Effector memory CD8-positive, alpha-beta T cell (primary cell): ENCODE measurements at regions not wholly inside any gene's neighbourhood (a gene's known extent, or its start where the extent isn't known, plus 50 kb on each side); places are given as distances from the start of the nearest gene placed in this dataset.

Experiments used
- ATAC-seq: fragments of 150-1000 bp; cut with Tn5 transposase; replicated peaks from 2 replicates; pipeline ENCODE4 v1.10.0; 2021; ENCODE audit warnings: mild to moderate bottlenecking, moderate library complexity
- DNase-seq, 3 experiments: peaks; one replicate each; pipeline ENCODE4 v3.0.0; 2021
- H3K27ac Mint-ChIP-seq, 2 donors: one replicate each; pipeline ENCODE4 v1.8.0; 2022; ENCODE audit warnings: mild to moderate bottlenecking in 2 of 2, mixed read lengths in 2 of 2, moderate library complexity in 2 of 2
- H3K27me3 Mint-ChIP-seq, 2 donors: one replicate each; pipeline ENCODE4 v1.8.0; 2022; ENCODE audit warnings: mixed read lengths in 2 of 2
- H3K36me3 Mint-ChIP-seq: one replicate; pipeline ENCODE4 v1.8.0; 2022; ENCODE audit warnings: mild to moderate bottlenecking, moderate library complexity, mixed read lengths; ENCODE audit not compliant: insufficient read depth
- H3K4me1 Mint-ChIP-seq, 2 donors: one replicate each; pipeline ENCODE4 v1.8.0; 2022; ENCODE audit warnings: low read depth in 2 of 2, mixed read lengths in 2 of 2
- H3K4me3 Mint-ChIP-seq, 2 donors: one replicate each; pipeline ENCODE4 v1.8.0; 2022; ENCODE audit warnings: mild to moderate bottlenecking in 2 of 2, mixed read lengths in 2 of 2, moderate library complexity in 2 of 2
- H3K9me3 Mint-ChIP-seq, 2 donors: one replicate each; pipeline ENCODE4 v1.8.0; 2022; ENCODE audit warnings: mixed read lengths in 2 of 2

- H3K36me3 Mint-ChIP-seq = no peaks in the 10 kb centered on the region
- H3K27me3 Mint-ChIP-seq = peaks cover 11 to 38% of the 10 kb centered on the region in 2 donors
- peaks cover 0 to 4% of the 10 kb centered on the region in 2 donors for H3K9me3 Mint-ChIP-seq
- no peaks in the 10 kb centered on the region for H3K4me1 Mint-ChIP-seq
- ATAC-seq (no peak), DNase-seq (no peak)
- H3K4me3 Mint-ChIP-seq = no peak overlapping the region
- H3K27ac Mint-ChIP-seq = no peak overlapping the region
These were observed 166.8 kb upstream of the FOXQ1 start for GRCh38 chr6:1144842-1145767.

- no peak overlapping the region for H3K4me3 Mint-ChIP-seq
- H3K27me3 Mint-ChIP-seq = peaks cover 10 to 29% of the 10 kb centered on the region in 2 donors
- no peaks in the 10 kb centered on the region for H3K36me3 Mint-ChIP-seq
- no peaks in the 10 kb centered on the region for H3K4me1 Mint-ChIP-seq
- ATAC-seq (no peak), DNase-seq (no peak)
- peaks cover 0 to 4% of the 10 kb centered on the region in 2 donors for H3K9me3 Mint-ChIP-seq
- no peak overlapping the region for H3K27ac Mint-ChIP-seq
These were observed 168.2 kb upstream of the FOXQ1 start for GRCh38 chr6:1143655-1144054.

GRCh38 chr6:1139155-1139890 lies 172.6 kb upstream of the FOXQ1 start:
- H3K36me3 Mint-ChIP-seq = no peaks in the 10 kb centered on the region
- no peaks in the 10 kb centered on the region for H3K9me3 Mint-ChIP-seq
- DNase-seq (no peak), ATAC-seq (no peak)
- H3K27me3 Mint-ChIP-seq = peaks cover 0 to 6% of the 10 kb centered on the region in 2 donors
- H3K4me3 Mint-ChIP-seq = no peak overlapping the region
- no peaks in the 10 kb centered on the region for H3K4me1 Mint-ChIP-seq
- H3K27ac Mint-ChIP-seq = no peak overlapping the region

GRCh38 chr6:1137849-1138248 lies 174.0 kb upstream of the FOXQ1 start:
- Mint-ChIP-seq H3K27me3 (peaks cover under 1 to 9% of the 10 kb centered on the region in 2 donors), H3K36me3 (no peaks in the 10 kb centered on the region), H3K4me3 (no peak overlapping the region), H3K9me3 (no peaks in the 10 kb centered on the region), H3K27ac (no peak overlapping the region), H3K4me1 (no peaks in the 10 kb centered on the region)
- no peak for DNase-seq
- ATAC-seq = no peak

- Mint-ChIP-seq H3K4me3 (no peak overlapping the region), H3K27me3 (peaks cover 10 to 18% of the 10 kb centered on the region in 2 donors), H3K27ac (no peak overlapping the region), H3K36me3 (no peaks in the 10 kb centered on the region), H3K9me3 (no peaks in the 10 kb centered on the region), H3K4me1 (no peaks in the 10 kb centered on the region)
- DNase-seq (no peak), ATAC-seq (no peak)
These were observed 175.1 kb upstream of the FOXQ1 start for GRCh38 chr6:1136827-1137226.

- Mint-ChIP-seq H3K27ac (no peak overlapping the region), H3K9me3 (no peaks in the 10 kb centered on the region), H3K27me3 (peaks cover 12 to 22% of the 10 kb centered on the region in 2 donors), H3K4me1 (no peaks in the 10 kb centered on the region), H3K4me3 (no peak overlapping the region), H3K36me3 (no peaks in the 10 kb centered on the region)
- ATAC-seq (no peak), DNase-seq (no peak)
These were observed 175.5 kb upstream of the FOXQ1 start for GRCh38 chr6:1136415-1136774.

- H3K27me3 Mint-ChIP-seq = peaks cover 12 to 25% of the 10 kb centered on the region in 2 donors
- H3K36me3 Mint-ChIP-seq = no peaks in the 10 kb centered on the region
- no peak for DNase-seq
- no peak overlapping the region for H3K27ac Mint-ChIP-seq
- H3K4me1 Mint-ChIP-seq = no peaks in the 10 kb centered on the region
- no peak overlapping the region for H3K4me3 Mint-ChIP-seq
- no peaks in the 10 kb centered on the region for H3K9me3 Mint-ChIP-seq
- ATAC-seq = no peak
These were observed 176.0 kb upstream of the FOXQ1 start for GRCh38 chr6:1135726-1136414.

- peaks cover 3 to 5% of the 10 kb centered on the region in 2 donors for H3K4me1 Mint-ChIP-seq
- no peak for ATAC-seq
- H3K27ac Mint-ChIP-seq = no peak overlapping the region
- DNase-seq = no peak
- H3K9me3 Mint-ChIP-seq = peaks cover 0 to 2% of the 10 kb centered on the region in 2 donors
- peaks cover 12 to 32% of the 10 kb centered on the region in 2 donors for H3K27me3 Mint-ChIP-seq
- H3K4me3 Mint-ChIP-seq = no peak overlapping the region
- no peaks in the 10 kb centered on the region for H3K36me3 Mint-ChIP-seq
These were observed 180.4 kb upstream of the FOXQ1 start for GRCh38 chr6:1131285-1132079.

- Mint-ChIP-seq H3K4me1 (peaks cover 3 to 5% of the 10 kb centered on the region in 2 donors), H3K9me3 (peaks cover 0 to 2% of the 10 kb centered on the region in 2 donors)
- ATAC-seq = no peak
These were observed 181.2 kb upstream of the FOXQ1 start for GRCh38 chr6:1130709-1131108.

GRCh38 chr6:1129131-1129530 lies 182.8 kb upstream of the FOXQ1 start:
- Mint-ChIP-seq H3K4me1 (peaks cover 3 to 5% of the 10 kb centered on the region in 2 donors), H3K9me3 (peaks cover 0 to 2% of the 10 kb centered on the region in 2 donors), H3K27me3 (peaks cover 27 to 38% of the 10 kb centered on the region in 2 donors), H3K27ac (no peak overlapping the region), H3K4me3 (no peak overlapping the region), H3K36me3 (no peaks in the 10 kb centered on the region)
- ATAC-seq (no peak), DNase-seq (no peak)

More at GRCh38 chr6:1130709-1131108, 181.2 kb upstream of the FOXQ1 start:
- Mint-ChIP-seq H3K27me3 (peaks cover 12 to 36% of the 10 kb centered on the region in 2 donors), H3K4me3 (no peak overlapping the region), H3K36me3 (no peaks in the 10 kb centered on the region), H3K27ac (no peak overlapping the region)
- no peak for DNase-seq

GRCh38 chr6:1127597-1128288 lies 184.2 kb upstream of the FOXQ1 start:
- DNase-seq (no peak), ATAC-seq (no peak)
- Mint-ChIP-seq H3K36me3 (no peaks in the 10 kb centered on the region), H3K9me3 (peaks cover 0 to 2% of the 10 kb centered on the region in 2 donors), H3K27me3 (peaks cover 38 to 45% of the 10 kb centered on the region in 2 donors), H3K4me1 (peaks cover 3 to 5% of the 10 kb centered on the region in 2 donors), H3K4me3 (no peak overlapping the region), H3K27ac (no peak overlapping the region)

- DNase-seq (no peak), ATAC-seq (no peak)
- Mint-ChIP-seq H3K27ac (no peak overlapping the region), H3K27me3 (peaks cover 36 to 39% of the 10 kb centered on the region in 2 donors), H3K4me3 (no peak overlapping the region), H3K9me3 (peaks cover 0 to 2% of the 10 kb centered on the region in 2 donors), H3K4me1 (peaks cover 3 to 5% of the 10 kb centered on the region in 2 donors), H3K36me3 (no peaks in the 10 kb centered on the region)
These were observed 184.8 kb upstream of the FOXQ1 start for GRCh38 chr6:1127129-1127528.
